GM18517 (cell line): ENCODE measurements at regions not wholly inside any gene's neighbourhood (a gene's known extent, or its start where the extent isn't known, plus 50 kb on each side); places are given as distances from the start of the nearest gene placed in this dataset.

Source experiments
- ATAC-seq: cut with Tn5 transposase; IDR thresholded peaks from one replicate; pipeline ENCODE4 v1.9.1; 2021; ENCODE audit warnings: mild to moderate bottlenecking, moderate library complexity; ENCODE audit not compliant: unreplicated experiment

DNA sequence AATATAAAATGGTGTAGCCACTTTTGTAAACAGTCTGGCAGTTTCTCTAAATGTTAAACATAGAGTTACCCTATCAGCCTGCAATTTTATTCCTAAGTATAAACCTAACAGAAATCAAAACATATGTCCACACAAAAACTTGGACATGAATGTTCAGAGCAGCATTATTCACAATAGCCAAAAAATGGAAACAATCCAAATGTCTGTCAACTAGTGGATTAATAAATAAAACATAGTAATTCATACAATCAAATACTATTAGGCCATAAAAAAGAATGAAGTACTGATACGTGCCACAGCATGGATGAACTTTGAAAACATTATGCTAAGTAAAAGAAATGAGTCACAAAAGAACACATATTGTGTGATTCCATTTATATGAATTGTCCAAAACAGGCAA is 196.5 kb downstream of the NUAK1 start:
- ATAC-seq = no peak

DNA sequence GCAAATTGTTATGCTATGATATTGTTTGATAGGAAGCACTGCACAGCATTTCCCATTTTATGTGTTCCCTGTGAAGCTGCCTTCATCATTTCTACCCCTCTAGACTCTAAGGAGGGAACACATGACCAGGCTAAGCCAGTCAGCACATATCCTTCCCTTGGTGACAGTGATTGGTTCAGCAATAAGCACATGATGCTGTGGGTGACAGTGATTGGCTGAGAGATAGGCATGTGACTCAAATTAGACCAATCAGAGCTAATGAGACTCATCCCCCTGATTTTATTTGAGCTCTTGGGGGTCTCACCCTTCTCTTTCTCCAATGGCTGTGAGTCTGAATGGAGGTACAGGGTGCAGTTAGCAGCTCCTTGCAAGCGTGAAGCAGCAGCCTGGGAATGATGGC is 195.2 kb downstream of the NUAK1 start:
- no peak for ATAC-seq

DNA sequence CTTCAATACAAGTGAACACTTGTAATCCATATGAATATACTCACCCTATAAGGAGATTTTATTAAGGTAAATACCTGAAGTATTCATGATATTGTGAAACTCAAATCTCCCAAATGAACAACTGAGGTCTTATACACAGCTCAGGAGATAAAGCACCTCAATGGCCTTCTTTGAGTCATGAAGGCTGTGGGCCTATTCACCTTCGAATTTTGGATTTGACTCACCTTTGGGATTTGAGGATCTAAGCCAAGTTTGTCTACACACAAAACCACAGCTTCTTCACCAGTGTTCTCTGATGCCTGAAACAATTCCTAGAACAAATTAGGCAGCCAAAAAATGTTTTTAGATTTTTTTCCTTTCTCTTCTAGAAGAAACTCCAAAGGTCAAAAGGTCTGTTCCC is 194.1 kb downstream of the NUAK1 start:
- no peak for ATAC-seq

DNA sequence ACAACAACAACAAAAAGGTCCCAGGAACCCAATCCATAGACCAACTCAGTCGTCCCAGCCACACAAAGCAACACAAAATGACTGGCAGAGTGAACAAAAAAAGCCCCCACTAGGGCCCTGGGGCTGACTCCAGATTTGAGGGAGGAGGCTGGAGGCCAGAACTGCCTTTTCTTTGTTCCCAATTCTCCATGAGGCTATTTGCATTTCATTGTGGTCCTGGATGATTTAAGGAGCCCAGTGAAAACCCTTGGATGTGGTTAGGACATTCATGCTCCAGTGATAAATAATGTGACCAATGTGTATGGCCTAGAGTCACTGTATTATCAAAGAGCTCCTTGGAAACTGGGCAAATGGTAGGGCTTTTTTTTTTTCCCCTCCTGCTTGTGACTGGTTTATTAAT is 192.9 kb downstream of the NUAK1 start:
- ATAC-seq = no peak

DNA sequence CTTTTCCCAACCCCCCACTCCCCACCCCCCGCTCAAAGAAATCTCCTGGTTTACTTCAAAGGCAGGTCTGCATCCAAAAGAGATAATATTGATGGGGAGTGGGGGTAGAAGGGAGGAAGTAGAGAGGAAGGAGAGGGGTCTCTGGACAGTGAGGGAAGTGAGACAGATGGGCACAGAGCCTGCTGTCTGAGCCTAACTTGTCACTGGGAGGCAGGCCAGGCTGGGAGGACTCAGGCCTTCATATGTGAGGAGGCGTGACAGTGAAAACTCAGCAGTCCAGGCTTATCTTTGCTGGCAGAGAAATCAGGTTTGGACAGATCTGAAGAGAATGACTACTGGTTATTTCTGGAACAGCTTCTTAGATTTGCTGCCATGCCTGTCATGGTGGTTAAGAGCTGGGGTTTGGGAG is 192.3 kb downstream of the NUAK1 start:
- no peak for ATAC-seq

DNA sequence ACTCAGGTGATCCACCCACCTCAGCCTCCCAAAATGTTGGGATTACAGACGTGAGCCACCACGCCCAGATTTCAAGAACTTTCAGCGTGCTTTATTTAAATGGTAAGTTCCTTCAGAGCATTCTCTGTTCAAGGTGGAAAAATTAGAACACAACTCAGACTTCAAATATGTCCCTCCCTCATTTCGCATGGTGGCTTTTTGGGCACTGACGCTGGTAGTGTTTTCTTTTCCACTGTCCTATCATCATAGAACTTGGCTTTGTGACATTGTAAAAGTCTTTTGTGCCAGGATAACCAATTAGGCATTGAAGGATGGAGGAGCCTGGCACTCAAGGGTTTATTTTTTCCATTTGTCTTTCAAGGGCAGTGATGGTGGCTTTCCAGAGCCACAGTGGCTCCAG is 190.8 kb downstream of the NUAK1 start:
- ATAC-seq = no peak

DNA sequence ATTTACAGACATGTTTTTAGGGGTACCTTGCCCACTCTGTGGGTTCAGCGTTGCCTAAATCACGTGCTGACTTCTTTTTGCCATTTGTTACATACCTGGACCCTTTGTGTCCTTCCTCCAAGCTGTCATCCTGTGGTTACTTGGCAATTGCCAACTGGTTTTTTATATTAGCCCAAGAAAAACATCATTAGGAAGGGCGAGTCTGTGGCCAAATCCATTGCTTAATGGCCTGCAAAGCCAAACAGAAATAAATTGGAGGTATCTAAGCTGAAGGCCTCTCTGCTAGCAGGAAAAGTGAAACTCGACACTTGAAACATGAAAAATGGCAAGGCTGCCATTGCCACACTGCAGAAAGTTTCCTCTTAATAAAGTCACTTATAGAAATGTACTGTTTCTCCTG is 190.4 kb downstream of the NUAK1 start:
- ATAC-seq = no peak

DNA sequence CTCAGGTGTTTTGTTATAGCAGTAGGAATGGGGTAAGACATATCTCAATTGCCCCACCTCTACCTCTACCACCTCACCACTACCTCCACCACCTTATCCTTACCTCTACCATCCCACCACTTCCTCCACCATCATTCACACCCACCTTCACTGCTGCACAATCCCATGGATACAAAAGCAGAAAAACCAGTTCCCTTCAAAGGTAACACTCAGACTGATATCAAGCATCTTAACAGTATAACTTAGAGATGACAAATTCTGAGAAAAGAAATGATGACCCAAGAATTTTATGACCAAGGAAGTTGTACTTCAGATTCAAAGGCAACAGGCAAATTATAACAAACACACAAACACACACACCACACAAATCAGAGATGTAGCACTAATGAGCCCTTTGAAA is 189.4 kb downstream of the NUAK1 start:
- ATAC-seq = no peak

DNA sequence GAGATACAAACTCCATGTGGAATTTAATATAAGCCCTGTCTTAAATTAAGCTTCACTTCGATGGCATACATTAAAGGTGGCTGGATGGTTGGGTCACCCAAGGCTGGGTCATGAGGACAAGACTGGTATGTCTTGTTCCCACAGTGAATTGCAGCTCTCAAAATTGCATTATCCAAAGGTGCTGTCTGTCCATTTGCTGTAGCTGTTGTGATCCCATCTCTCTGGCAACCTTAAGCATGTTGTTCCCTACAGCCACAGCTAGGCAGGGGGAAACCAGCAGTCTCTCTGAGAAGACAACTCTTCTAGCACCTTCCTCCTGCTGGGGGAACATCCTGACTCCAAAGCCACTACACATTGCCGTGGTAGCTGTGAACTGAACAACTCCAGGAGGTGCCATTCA is 187.0 kb downstream of the NUAK1 start:
- no peak for ATAC-seq

DNA sequence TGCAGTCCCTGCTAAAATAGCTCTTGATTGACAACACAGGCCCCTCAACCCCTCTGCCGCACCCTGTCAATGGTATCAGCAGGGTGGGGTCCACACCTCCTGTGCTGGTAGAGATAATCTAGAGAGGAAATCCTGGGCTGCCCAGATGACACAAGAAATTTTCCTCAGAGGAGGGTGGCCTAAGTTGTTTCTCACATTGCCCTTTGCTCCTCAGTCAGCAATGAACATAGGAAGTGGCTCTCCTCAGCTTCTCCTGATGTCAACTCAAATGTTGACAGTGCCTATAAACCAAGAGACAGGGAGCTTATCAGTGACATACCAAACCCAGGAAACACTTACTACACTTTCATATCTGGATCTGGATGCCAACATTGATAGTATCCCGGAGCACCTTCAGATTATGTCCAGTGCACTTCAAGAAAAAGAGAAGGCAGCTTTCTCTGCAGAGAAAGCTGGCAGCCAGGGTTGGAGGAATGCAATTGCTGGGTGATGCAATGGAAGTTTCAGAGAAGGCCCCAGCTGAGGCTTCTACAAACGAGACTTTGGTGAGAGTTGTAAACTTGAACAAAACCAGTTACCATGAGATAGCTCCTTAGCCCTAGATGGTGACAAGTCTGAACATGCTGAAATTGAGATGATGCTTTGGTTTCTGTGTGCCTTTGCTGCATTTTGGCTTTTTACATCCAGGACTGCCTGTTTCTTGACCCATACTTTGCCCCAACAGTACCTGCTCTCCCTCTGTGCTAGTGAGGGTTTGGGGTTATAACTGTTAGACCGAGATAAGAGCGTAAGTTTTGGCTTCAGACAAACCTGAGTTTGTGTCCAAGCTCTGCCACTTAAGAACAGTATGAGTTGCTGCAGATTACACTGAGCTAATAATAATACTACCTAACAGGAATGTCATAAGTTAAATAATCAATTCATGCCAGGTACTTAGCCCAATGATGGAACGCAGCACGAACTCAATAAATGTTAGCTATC is 183.5 kb downstream of the NUAK1 start:
- ATAC-seq = no peak

DNA sequence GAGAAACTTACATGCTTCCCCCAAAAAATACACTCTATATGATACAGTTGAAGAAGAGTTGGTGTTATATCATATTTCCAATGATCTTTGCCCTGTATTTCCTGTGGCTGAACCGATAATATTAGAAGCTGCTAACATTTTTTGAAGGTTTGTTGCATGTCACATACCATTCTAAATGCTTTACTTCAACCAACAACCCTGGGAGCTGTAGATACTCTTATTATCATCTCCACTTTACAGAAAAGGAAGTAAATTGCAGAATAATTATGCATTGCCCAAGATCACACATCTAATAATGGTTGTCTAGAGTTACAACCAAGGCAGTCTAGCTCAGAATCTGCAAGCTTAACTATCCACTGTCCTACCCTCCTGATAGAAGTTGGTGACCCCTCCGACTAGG is 182.8 kb downstream of the NUAK1 start:
- ATAC-seq = no peak

DNA sequence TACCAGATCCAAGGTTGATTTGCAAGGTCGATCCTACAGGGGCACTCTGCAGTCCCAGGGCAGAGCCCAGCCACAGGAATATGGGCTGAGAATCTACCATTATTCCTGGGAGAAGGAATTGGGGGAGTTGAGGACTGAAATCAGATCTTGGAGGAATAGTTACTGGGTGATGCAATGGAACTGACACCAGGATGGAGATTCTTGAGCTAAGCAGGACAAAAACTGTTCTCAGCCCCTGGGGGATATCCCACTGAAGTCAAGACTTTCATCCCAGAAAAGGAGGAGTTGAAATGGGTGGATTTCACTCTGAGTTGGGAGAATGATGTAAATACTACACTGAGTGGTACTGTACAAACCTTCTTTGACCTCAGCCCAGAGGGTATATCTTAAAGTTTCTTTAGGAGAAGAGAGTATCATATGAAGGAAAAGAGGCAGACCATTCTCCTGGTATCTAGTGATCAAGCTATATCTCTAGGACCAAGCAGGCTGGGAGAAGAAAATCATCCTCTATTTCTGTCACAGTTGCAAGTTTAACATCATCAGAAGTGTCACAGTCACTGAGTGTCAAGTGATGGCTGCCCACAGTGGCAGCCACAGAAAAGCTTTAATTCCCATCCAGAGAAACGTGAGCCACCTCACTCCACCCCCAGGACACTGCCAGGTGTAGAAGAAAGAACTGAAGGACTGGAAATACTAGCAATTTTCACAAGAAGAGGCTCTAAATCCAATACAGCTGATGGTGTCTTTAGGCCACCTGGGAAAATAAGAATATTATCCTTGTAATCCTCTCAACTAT is 181.9 kb downstream of the NUAK1 start:
- no peak for ATAC-seq

DNA sequence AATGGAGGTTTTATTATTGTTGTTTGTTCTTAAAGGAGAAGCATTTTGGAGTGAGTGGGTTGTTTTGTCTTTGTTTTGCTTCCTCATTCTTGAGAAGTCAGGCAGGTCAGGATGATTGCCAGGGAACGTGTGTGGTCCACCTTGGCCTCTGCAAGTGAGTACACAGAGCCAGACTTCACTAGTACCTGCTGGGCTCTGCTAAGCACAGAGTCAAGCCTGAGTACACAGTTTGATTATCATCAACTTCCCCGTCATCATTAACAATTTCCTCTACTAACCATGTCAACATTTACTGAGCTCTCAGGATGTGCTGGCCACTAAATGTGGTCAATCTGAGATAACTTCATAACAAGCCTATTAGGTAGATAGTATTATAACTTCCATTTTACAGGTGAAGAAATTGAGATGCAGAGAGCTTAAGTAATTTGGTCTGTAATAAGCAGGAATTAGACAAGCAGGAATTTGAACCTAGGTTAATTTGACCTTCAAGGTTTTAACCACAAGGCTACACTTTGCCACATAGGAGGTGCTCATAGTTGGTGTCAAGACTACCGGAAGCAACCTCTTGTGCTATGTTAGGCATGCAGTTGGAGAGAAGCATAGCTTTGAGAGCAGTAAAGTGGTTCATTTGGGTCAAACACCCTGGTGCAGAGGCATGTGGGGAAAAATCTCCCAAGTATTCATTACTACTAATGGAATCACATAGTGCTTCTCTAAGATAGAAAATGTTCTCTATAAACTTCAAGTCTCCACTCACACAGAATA is 178.3 kb downstream of the NUAK1 start:
- ATAC-seq = no peak

DNA sequence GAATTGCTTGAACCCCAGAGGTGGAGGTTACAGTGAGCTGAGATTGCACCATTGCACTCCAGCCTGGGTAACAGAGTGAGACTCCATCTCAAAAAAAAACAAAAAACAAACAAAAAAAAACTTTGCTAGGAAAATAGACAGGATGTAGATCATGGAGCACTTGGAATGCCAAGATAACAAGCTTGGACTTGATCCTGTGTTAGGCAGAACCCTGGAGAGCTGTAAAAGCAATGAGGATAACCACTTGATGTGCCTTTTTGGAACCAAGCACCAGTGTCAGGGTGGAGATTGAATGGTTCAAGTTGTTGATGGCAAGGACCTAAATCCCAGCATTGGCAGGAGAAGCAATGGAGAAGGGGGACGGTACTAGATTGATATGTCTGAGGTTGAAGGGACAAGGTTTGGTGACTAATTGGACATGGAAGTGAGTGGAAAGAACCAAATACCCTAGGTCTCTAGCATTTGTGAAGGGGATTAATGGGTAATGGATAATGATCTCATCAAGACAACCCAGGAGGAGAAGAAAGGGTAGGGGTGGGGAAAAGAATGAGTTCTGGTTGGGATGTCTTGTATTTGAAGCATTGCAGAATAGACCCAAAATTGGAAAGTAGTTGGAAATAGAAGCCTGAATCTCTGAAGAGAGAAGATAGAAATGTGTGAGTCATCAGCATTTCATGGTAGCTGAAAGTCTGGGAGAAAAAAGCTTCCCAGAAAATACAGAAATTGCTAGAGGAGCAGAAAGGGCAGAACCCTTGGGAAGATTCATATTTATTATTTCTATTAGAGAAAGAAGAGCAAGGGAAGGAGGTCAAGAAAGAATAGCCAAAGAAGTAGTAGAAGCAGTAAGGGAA is 176.7 kb downstream of the NUAK1 start:
- ATAC-seq = no peak

DNA sequence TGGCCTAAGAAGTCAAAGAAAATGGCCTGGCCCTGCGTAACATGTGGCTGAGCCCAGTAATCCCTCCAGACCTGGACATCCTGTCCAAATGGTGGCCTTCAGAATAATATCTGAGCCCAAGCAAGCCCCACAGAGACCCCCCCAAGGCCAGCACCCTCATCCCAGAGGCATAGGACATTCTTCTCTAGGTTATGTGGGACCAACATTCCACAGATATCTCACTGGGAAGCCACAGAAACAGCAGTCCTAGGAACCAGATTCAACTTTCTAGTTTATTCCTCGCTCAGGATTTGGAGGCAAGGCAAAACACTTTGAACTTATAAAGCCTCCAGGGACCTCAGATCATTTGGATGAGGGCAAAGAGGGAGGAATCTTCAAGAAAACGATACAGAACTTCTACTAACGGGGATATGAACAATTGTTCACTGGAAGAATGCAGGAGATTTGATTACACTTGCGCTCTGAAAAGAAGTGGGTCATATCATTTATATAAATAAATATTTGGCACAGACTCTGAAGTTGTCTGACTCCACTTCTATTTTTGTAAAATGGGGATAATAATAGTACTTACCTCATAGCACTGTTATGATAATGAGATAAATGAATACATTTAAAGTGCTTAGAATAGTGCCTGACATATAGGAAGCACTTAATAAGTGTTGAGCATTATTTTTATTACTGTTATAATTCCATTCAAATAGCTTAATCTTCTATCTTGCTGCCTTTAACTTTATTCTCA is 171.5 kb downstream of the NUAK1 start:
- no peak for ATAC-seq

DNA sequence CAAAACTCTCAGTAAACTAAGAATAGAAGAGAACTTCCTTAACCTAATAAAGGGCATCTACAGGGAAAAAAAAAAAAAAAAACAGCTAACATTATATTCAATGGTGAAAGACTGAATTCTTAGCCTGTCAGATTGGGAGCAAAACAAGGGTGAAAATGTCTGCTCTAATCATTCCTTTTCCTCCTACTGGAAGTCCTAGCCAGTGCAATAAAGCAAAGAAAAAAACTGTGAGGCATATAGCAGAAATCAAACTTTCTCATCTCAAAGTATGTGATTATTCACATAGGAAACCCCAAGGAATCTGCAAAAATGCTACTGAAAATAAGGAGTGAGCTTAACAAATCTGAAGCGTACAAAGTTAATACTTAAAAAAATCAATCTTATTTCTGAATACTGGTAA is 170.7 kb downstream of the NUAK1 start:
- no peak for ATAC-seq

DNA sequence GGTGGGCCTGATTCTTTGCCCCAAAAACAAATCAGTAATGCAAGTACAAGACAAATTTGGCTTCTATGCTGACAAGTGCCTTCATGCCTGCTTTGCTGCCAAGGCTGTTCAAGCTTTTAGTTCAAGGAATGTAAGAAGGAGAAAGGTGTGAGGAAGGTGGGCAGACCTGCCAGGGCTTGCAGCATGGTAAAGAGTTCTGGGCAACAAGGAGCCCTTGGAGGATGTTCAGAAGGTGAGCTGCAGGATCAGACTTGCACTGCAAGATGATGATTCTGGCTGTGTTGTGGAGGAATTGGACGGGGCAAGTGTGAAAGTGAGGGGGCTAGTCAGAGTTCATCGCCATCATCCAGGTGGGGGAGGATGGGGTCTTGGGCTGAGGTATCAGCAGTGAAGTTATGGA is 167.9 kb downstream of the NUAK1 start:
- no peak for ATAC-seq

DNA sequence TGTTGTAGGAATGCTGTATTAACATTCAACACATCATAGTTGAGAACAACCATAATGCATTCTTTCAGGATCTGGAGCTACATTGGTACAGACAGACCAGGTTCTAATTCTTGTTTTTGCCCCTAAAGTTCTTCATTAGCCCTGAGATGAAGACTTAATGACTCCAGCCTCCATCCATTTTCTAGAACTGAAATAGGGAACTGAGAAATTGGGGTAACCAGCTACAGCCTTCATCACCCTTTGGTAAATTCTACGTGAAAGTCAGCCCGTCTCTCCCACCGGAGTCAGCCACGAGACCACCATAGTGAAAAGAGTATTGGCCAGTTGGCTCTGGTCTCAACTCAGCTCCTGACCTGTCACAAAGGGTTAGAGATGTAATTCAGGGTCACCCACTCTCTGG is 164.0 kb downstream of the NUAK1 start:
- no peak for ATAC-seq

DNA sequence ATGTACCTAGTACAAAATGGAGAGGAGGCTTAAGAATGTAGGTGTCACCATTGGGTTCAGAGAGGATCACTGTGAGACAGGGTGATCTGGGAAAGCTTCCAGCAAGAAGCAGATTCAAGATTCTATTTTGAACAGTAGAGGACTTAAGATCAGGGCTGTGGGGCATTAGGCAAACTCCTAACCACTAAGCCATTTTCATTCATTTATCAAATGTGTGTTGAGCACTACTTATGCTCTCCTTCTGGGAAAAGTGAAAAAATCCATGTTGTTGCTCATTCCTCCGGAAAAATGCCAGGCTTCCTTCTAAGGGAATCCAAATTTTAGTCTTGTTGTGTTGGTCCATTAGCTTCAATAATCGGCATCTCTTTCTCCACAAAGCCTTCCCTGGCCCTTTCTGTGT is 163.4 kb downstream of the NUAK1 start:
- ATAC-seq = no peak

DNA sequence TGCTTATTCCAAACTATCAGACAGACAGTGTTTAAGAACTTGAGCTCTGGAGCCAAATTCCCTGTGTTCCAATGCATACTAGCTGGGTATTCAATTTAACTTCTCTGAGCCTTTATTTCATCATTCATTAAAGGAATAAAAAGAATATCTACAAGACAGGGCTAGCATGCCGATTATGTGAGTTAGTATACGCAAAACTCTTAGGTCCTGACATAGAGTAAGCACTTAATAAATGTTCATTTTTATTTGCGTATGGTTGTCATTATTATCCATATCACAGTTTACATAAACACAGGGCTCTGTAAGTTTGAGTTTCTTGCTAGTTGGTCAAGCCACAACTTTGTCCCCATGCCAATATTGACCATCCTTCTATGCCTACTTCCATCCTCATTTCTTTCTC is 161.5 kb downstream of the NUAK1 start:
- ATAC-seq = no peak
